ENCODE measurements at regions not wholly inside any gene's neighbourhood (a gene's known extent, or its start where the extent isn't known, plus 50 kb on each side); places are given as distances from the start of the nearest gene placed in this dataset.

GRCh38 chr4:145302725-145303124, 122.3 kb upstream of the OTUD4 start:
- Histone ChIP-seq H3K9me3 (no peaks in the 10 kb centered on the region), H3K27ac (no peak overlapping the region), H3K36me3 (no peaks in the 10 kb centered on the region), H3K27me3 (no peaks in the 10 kb centered on the region), H3K4me3 (no peak overlapping the region), H3K4me1 (no peaks in the 10 kb centered on the region)
- TF ChIP-seq POLR2AphosphoS5 (IDR thresholded peaks at IDR 0.05) (no peak), POLR2A (IDR thresholded peaks at IDR 0.05) (no peak), CTCF (IDR thresholded peaks at IDR 0.05) (no peak)
- intact Hi-C loops (cut with DNase I; ENCODE audit: low total_unique reads): no loop called here
- no peak for DNase-seq (ENCODE audit: low spot score in 2 of 2)

- Histone ChIP-seq H3K27me3 (no peaks in the 10 kb centered on the region), H3K4me1 (no peaks in the 10 kb centered on the region), H3K27ac (no peak overlapping the region), H3K4me3 (no peak overlapping the region), H3K9me3 (no peaks in the 10 kb centered on the region), H3K36me3 (no peaks in the 10 kb centered on the region)
- no peak for DNase-seq (ENCODE audit: low spot score in 2 of 2)
- TF ChIP-seq POLR2A (IDR thresholded peaks at IDR 0.05) (no peak), CTCF (IDR thresholded peaks at IDR 0.05) (no peak), POLR2AphosphoS5 (IDR thresholded peaks at IDR 0.05) (no peak)
- intact Hi-C loops (cut with DNase I; ENCODE audit: low total_unique reads): no loop called here
Measured at GRCh38 chr4:145301386-145302080, 121.1 kb upstream of the OTUD4 start.

- Histone ChIP-seq H3K4me3 (no peak overlapping the region), H3K27me3 (no peaks in the 10 kb centered on the region), H3K27ac (no peak overlapping the region), H3K9me3 (no peaks in the 10 kb centered on the region), H3K36me3 (no peaks in the 10 kb centered on the region), H3K4me1 (no peaks in the 10 kb centered on the region)
- no peak for DNase-seq (ENCODE audit: low spot score in 2 of 2)
- intact Hi-C loops (cut with DNase I; ENCODE audit: low total_unique reads): no loop called here
- TF ChIP-seq POLR2A (IDR thresholded peaks at IDR 0.05): no peak
- TF ChIP-seq CTCF (IDR thresholded peaks at IDR 0.05): no peak
- no peak for TF ChIP-seq POLR2AphosphoS5 (IDR thresholded peaks at IDR 0.05)
Measured at GRCh38 chr4:145299380-145300076, 119.1 kb upstream of the OTUD4 start.

- no peak overlapping the region for H3K27ac ChIP-seq
- H3K9me3 ChIP-seq: no peaks in the 10 kb centered on the region
- H3K4me1 ChIP-seq: no peaks in the 10 kb centered on the region
- no peak for TF ChIP-seq POLR2A (IDR thresholded peaks at IDR 0.05)
- no peak for TF ChIP-seq CTCF (IDR thresholded peaks at IDR 0.05)
- no peak for TF ChIP-seq POLR2AphosphoS5 (IDR thresholded peaks at IDR 0.05)
- no peak overlapping the region for H3K4me3 ChIP-seq
- no peaks in the 10 kb centered on the region for H3K36me3 ChIP-seq
- no peaks in the 10 kb centered on the region for H3K27me3 ChIP-seq
- no peak for DNase-seq (ENCODE audit: low spot score in 2 of 2)
- intact Hi-C loops (cut with DNase I; ENCODE audit: low total_unique reads): no loop called here
Measured at GRCh38 chr4:145298885-145299284, 118.5 kb upstream of the OTUD4 start.

GRCh38 chr4:145297556-145297955, 117.2 kb upstream of the OTUD4 start:
- intact Hi-C loops (cut with DNase I; ENCODE audit: low total_unique reads): no loop called here
- Histone ChIP-seq H3K4me1 (no peaks in the 10 kb centered on the region), H3K27me3 (no peaks in the 10 kb centered on the region), H3K36me3 (no peaks in the 10 kb centered on the region), H3K4me3 (no peak overlapping the region), H3K9me3 (no peaks in the 10 kb centered on the region), H3K27ac (no peak overlapping the region)
- TF ChIP-seq CTCF (IDR thresholded peaks at IDR 0.05): no peak
- no peak for TF ChIP-seq POLR2AphosphoS5 (IDR thresholded peaks at IDR 0.05)
- no peak for TF ChIP-seq POLR2A (IDR thresholded peaks at IDR 0.05)
- no peak for DNase-seq (ENCODE audit: low spot score in 2 of 2)

Measured in breast epithelium (tissue), 4 donors.